ENCODE measurements at regions not wholly inside any gene's neighbourhood (a gene's known extent, or its start where the extent isn't known, plus 50 kb on each side); places are given as distances from the start of the nearest gene placed in this dataset.
"Not testable (repeated sequence)": the region's sequence is repeated elsewhere in the genome, so short reads cannot be mapped to it uniquely, and the experiment has no call there.

- TF ChIP-seq POLR2A (IDR thresholded peaks at IDR 0.05); CTCF (IDR thresholded peaks at IDR 0.05); POLR2AphosphoS5 (IDR thresholded peaks at IDR 0.05; ENCODE audit: insufficient read depth in 1 of 2, low read depth in 1 of 2): not testable (repeated sequence)
Observed at GRCh38 chr7:16085780-16086179, 335.6 kb downstream of the CRPPA start.

Data from vagina (tissue), 2 donors.